HFFc6 (cell line): ENCODE measurements at regions not wholly inside any gene's neighbourhood (a gene's known extent, or its start where the extent isn't known, plus 50 kb on each side); places are given as distances from the start of the nearest gene placed in this dataset.

Experiments used
- DNase-seq: peaks from one replicate; pipeline ENCODE4 v3.0.0-alpha.2; 2018
- H3K27ac Mint-ChIP-seq: 2 replicates; pipeline ENCODE4 v1.8.0; 2020; ENCODE audit warnings: mild to moderate bottlenecking, mixed read lengths
- H3K27me3 Mint-ChIP-seq: 2 replicates; pipeline ENCODE4 v1.8.0; 2021; ENCODE audit warnings: mild to moderate bottlenecking, moderate library complexity, mixed read lengths; ENCODE audit not compliant: insufficient read depth
- H3K36me3 Mint-ChIP-seq: 2 replicates; pipeline ENCODE4 v1.8.0; 2021; ENCODE audit warnings: low read depth, mixed read lengths
- H3K4me1 Mint-ChIP-seq: 2 replicates; pipeline ENCODE4 v1.8.0; 2020; ENCODE audit warnings: low read depth, mixed read lengths
- H3K4me3 Mint-ChIP-seq: 2 replicates; pipeline ENCODE4 v1.8.0; 2020; ENCODE audit warnings: mild to moderate bottlenecking, moderate library complexity, mixed read lengths
- H3K9me3 Mint-ChIP-seq: 2 replicates; pipeline ENCODE4 v1.8.0; 2020; ENCODE audit warnings: mild to moderate bottlenecking, mixed read lengths
- CTCF ChIP-seq: fragments of 200-600 bp; sonication (generic); IDR thresholded peaks from 2 replicates; pipeline ENCODE4 v1.5.0; 2021; ENCODE audit warnings: antibody characterized with exemption, mild to moderate bottlenecking

- Mint-ChIP-seq H3K27ac (no peak overlapping the region), H3K36me3 (no peaks in the 10 kb centered on the region; the same call in 1 of the 2 replicates), H3K27me3 (no peaks in the 10 kb centered on the region), H3K4me1 (no peaks in the 10 kb centered on the region), H3K9me3 (peaks cover 6% of the 10 kb centered on the region; the same call in 1 of the 2 replicates), H3K4me3 (no peak overlapping the region)
- no peak for TF ChIP-seq CTCF
- DNase-seq, result no peak
Measured at GRCh38 chr18:41530970-41531369, 424.1 kb upstream of the PIK3C3 start.

- TF ChIP-seq CTCF, result no peak
- Mint-ChIP-seq H3K4me3 (no peak overlapping the region), H3K4me1 (no peaks in the 10 kb centered on the region), H3K27me3 (no peaks in the 10 kb centered on the region), H3K36me3 (no peaks in the 10 kb centered on the region; the same call in 1 of the 2 replicates), H3K9me3 (peaks cover 6% of the 10 kb centered on the region; the same call in 1 of the 2 replicates), H3K27ac (no peak overlapping the region)
- no peak for DNase-seq
Measured at GRCh38 chr18:41529093-41529492, 425.9 kb upstream of the PIK3C3 start.

- Mint-ChIP-seq H3K27ac (no peak overlapping the region), H3K9me3 (peaks cover 6% of the 10 kb centered on the region; the same call in 1 of the 2 replicates), H3K36me3 (no peaks in the 10 kb centered on the region; the same call in 1 of the 2 replicates), H3K27me3 (no peaks in the 10 kb centered on the region), H3K4me3 (no peak overlapping the region), H3K4me1 (no peaks in the 10 kb centered on the region)
- no peak for DNase-seq
- no peak for TF ChIP-seq CTCF
Measured at GRCh38 chr18:41526054-41526453, 429.0 kb upstream of the PIK3C3 start.

GRCh38 chr18:41524674-41525470 lies 430.2 kb upstream of the PIK3C3 start:
- peaks cover 6% of the 10 kb centered on the region; the same call in 1 of the 2 replicates for H3K9me3 Mint-ChIP-seq
- no peaks in the 10 kb centered on the region for H3K4me1 Mint-ChIP-seq
- H3K36me3 Mint-ChIP-seq, result no peaks in the 10 kb centered on the region; the same call in 1 of the 2 replicates
- no peak for TF ChIP-seq CTCF
- no peak overlapping the region for H3K27ac Mint-ChIP-seq
- no peaks in the 10 kb centered on the region for H3K27me3 Mint-ChIP-seq
- H3K4me3 Mint-ChIP-seq, result no peak overlapping the region
- DNase-seq, result no peak

- Mint-ChIP-seq H3K27me3 (no peaks in the 10 kb centered on the region), H3K4me3 (no peak overlapping the region), H3K36me3 (no peaks in the 10 kb centered on the region), H3K9me3 (no peaks in the 10 kb centered on the region), H3K27ac (no peak overlapping the region), H3K4me1 (no peaks in the 10 kb centered on the region)
- no peak for TF ChIP-seq CTCF
- DNase-seq, result no peak
Measured at GRCh38 chr18:41517142-41517541, 437.9 kb upstream of the PIK3C3 start.
